H9 (cell line): ENCODE measurements at regions not wholly inside any gene's neighbourhood (a gene's known extent, or its start where the extent isn't known, plus 50 kb on each side); places are given as distances from the start of the nearest gene placed in this dataset.

Experiments used
- DNase-seq: peaks from one replicate; pipeline ENCODE4 v3.0.0-alpha.2; 2017
- H2AFZ ChIP-seq: one replicate; pipeline ENCODE4 v1.6.1; 2013; ENCODE audit warnings: mild to moderate bottlenecking, low read length, control low read depth, moderate library complexity
- H2AK5ac ChIP-seq: 2 replicates; pipeline ENCODE4 v1.6.1; 2013; ENCODE audit warnings: low read length, control low read depth, mixed read lengths; ENCODE audit not compliant: insufficient read length
- H2BK120ac ChIP-seq: one replicate; pipeline ENCODE4 v1.6.1; 2013; ENCODE audit warnings: low read depth, mild to moderate bottlenecking, low read length, control low read depth, inconsistent platforms; ENCODE audit not compliant: poor library complexity, severe bottlenecking
- H2BK12ac ChIP-seq: 2 replicates; pipeline ENCODE4 v1.6.1; 2013; ENCODE audit warnings: low read length, control low read depth, mixed read lengths, low read depth; ENCODE audit not compliant: insufficient read length
- H2BK15ac ChIP-seq: 2 replicates; pipeline ENCODE4 v1.6.1; 2013; ENCODE audit warnings: low read depth, low read length, control low read depth
- H2BK20ac ChIP-seq: one replicate; pipeline ENCODE4 v1.6.1; 2013; ENCODE audit warnings: low read depth, mild to moderate bottlenecking, low read length, control low read depth, inconsistent platforms; ENCODE audit not compliant: poor library complexity, severe bottlenecking
- H2BK5ac ChIP-seq: 2 replicates; pipeline ENCODE4 v1.6.1; 2013; ENCODE audit warnings: low read length, control low read depth, mixed read lengths; ENCODE audit not compliant: insufficient read length
- H3K14ac ChIP-seq: 2 replicates; pipeline ENCODE4 v1.6.1; 2013; ENCODE audit warnings: low read length, control low read depth; ENCODE audit not compliant: insufficient read depth
- H3K18ac ChIP-seq: 2 replicates; pipeline ENCODE4 v1.6.1; 2013; ENCODE audit warnings: low read depth, mild to moderate bottlenecking, mixed read lengths, low read length, control low read depth; ENCODE audit not compliant: insufficient read length
- H3K23ac ChIP-seq: 2 replicates; pipeline ENCODE4 v1.6.1; 2013; ENCODE audit warnings: low read length, control low read depth, mixed read lengths, low read depth; ENCODE audit not compliant: insufficient read length
- H3K23me2 ChIP-seq: 2 replicates; pipeline ENCODE4 v1.6.1; 2013; ENCODE audit warnings: low read depth, mild to moderate bottlenecking, mixed read lengths, low read length, control low read depth; ENCODE audit not compliant: insufficient read length, poor library complexity, severe bottlenecking
- H3K27ac ChIP-seq: 2 replicates; pipeline ENCODE4 v1.5.1; 2013; ENCODE audit warnings: low read length, control low read depth, mixed read lengths, low read depth; ENCODE audit not compliant: insufficient read length
- H3K27me3 ChIP-seq: 2 replicates; pipeline ENCODE4 v1.6.1; 2013; ENCODE audit warnings: low read length, control low read depth, inconsistent platforms; ENCODE audit not compliant: insufficient read depth
- H3K4ac ChIP-seq: 2 replicates; pipeline ENCODE4 v1.6.1; 2013; ENCODE audit warnings: low read depth, mild to moderate bottlenecking, control low read depth, inconsistent platforms, low read length, moderate library complexity
- H3K4me1 ChIP-seq: 2 replicates; pipeline ENCODE4 v1.6.1; 2013; ENCODE audit warnings: low read length, control low read depth, inconsistent platforms; ENCODE audit not compliant: insufficient read depth
- H3K4me2 ChIP-seq: 2 replicates; pipeline ENCODE4 v1.6.1; 2013; ENCODE audit warnings: low read length, control low read depth, mixed read lengths; ENCODE audit not compliant: insufficient read length, insufficient read depth
- H3K56ac ChIP-seq: 2 replicates; pipeline ENCODE4 v1.6.1; 2013; ENCODE audit warnings: low read depth, mild to moderate bottlenecking, mixed read lengths, low read length, control low read depth; ENCODE audit not compliant: insufficient read length
- H3K79me1 ChIP-seq: 2 replicates; pipeline ENCODE4 v1.6.1; 2013; ENCODE audit warnings: low read depth, mild to moderate bottlenecking, moderate library complexity, low read length, control low read depth, inconsistent platforms; ENCODE audit not compliant: insufficient read depth, poor library complexity, severe bottlenecking
- H3K79me2 ChIP-seq: 2 replicates; pipeline ENCODE4 v1.6.1; 2013; ENCODE audit warnings: low read length, control low read depth, inconsistent platforms; ENCODE audit not compliant: insufficient read depth
- H3K9ac ChIP-seq: 2 replicates; pipeline ENCODE4 v1.6.1; 2013; ENCODE audit warnings: low read length, control low read depth, mixed read lengths; ENCODE audit not compliant: insufficient read length; ENCODE audit errors: extremely low read depth
- H3K9me3 ChIP-seq: one replicate; pipeline ENCODE4 v1.6.1; 2013; ENCODE audit warnings: low read depth, low read length, inconsistent platforms; ENCODE audit not compliant: control insufficient read depth
- H3T11ph ChIP-seq: one replicate; pipeline ENCODE4 v1.6.1; 2013; ENCODE audit warnings: mild to moderate bottlenecking, low read length, control low read depth, inconsistent platforms
- H4K20me1 ChIP-seq: one replicate; pipeline ENCODE4 v1.6.1; 2013; ENCODE audit not compliant: control insufficient read depth, insufficient read length, insufficient read depth
- H4K5ac ChIP-seq: 2 replicates; pipeline ENCODE4 v1.6.1; 2013; ENCODE audit warnings: low read depth, mild to moderate bottlenecking, mixed read lengths, low read length, control low read depth; ENCODE audit not compliant: insufficient read length
- H4K8ac ChIP-seq: replicated peaks from 2 replicates; pipeline ENCODE4 v1.6.1; 2013; ENCODE audit warnings: low read length, control low read depth, mixed read lengths, low read depth; ENCODE audit not compliant: insufficient read length
- H4K91ac ChIP-seq: 2 replicates; pipeline ENCODE4 v1.6.1; 2013; ENCODE audit warnings: low read depth, mild to moderate bottlenecking, moderate library complexity, mixed read lengths, low read length, control low read depth; ENCODE audit not compliant: insufficient read length
- H3K27ac Mint-ChIP-seq, 3 experiments: 2 replicates in 2 of 3; 3 replicates in 1 of 3; pipeline ENCODE4 v1.8.0; 2020 to 2021; ENCODE audit warnings: mixed read lengths in 3 of 3, mild to moderate bottlenecking in 1 of 3, moderate library complexity in 1 of 3
- H3K27me3 Mint-ChIP-seq: 2 replicates; pipeline ENCODE4 v1.8.0; 2021; ENCODE audit warnings: low read depth, mild to moderate bottlenecking, moderate library complexity, mixed read lengths
- H3K36me3 Mint-ChIP-seq, 3 experiments: 2 replicates in 2 of 3; 3 replicates in 1 of 3; pipeline ENCODE4 v1.8.0; 2020 to 2021; ENCODE audit warnings: low read depth in 3 of 3, mixed read lengths in 3 of 3; ENCODE audit not compliant: insufficient read depth in 1 of 3
- H3K4me1 Mint-ChIP-seq, 2 experiments: 2 replicates each; pipeline ENCODE4 v1.8.0; 2020; ENCODE audit warnings: mixed read lengths in 2 of 2
- H3K4me3 Mint-ChIP-seq, 2 experiments: 2 replicates in 1 of 2; 3 replicates in 1 of 2; pipeline ENCODE4 v1.8.0; 2020 to 2021; ENCODE audit warnings: mild to moderate bottlenecking in 2 of 2, mixed read lengths in 2 of 2, moderate library complexity in 1 of 2
- H3K9me3 Mint-ChIP-seq, 2 experiments: 2 replicates in 1 of 2; 3 replicates in 1 of 2; pipeline ENCODE4 v1.8.0; 2020; ENCODE audit warnings: mild to moderate bottlenecking in 2 of 2, mixed read lengths in 2 of 2, moderate library complexity in 1 of 2
- WGBS: extraction: QIAGEN DNeasy Blood & Tissue Kit; methylation state at CpG from one replicate; pipeline ENCODE4 v1.1.7; 2013; ENCODE audit warnings: missing lambda C conversion rate, low lambda C conversion rate, mixed read lengths; ENCODE audit not compliant: insufficient read length; ENCODE audit errors: extremely low coverage; 5-methylcytosine and 5-hydroxymethylcytosine counted together
- TF ChIP-seq, protein P1 (sequence below): fragments of 200-600 bp; sonication (generic); conservative IDR thresholded peaks from 3 replicates; pipeline ENCODE4 v1.8.0; 2021; ENCODE audit warnings: antibody characterized with exemption, mild to moderate bottlenecking

GRCh38 chr18:77755187-77755586 is 505.5 kb downstream of the GALR1 start:
- H2BK5ac ChIP-seq, result no peak overlapping the region
- Mint-ChIP-seq H3K27ac (no peak overlapping the region), H3K9me3 (peaks cover 0 to 2% of the 10 kb centered on the region in 2 experiments; a peak in 2 of 5 replicates), H3K4me1 (peaks cover 29 to 31% of the 10 kb centered on the region in 2 experiments), H3K27me3 (peaks cover 2% of the 10 kb centered on the region), H3K36me3 (peaks cover 0 to 3% (median 0%) of the 10 kb centered on the region in 3 experiments; a peak in 1 of 7 replicates), H3K4me3 (no peak overlapping the region)
- H3K27ac ChIP-seq, result no peak overlapping the region
- no peak overlapping the region for H4K91ac ChIP-seq
- H4K20me1 ChIP-seq, result no peaks in the 10 kb centered on the region
- peak overlapping the region; percentile 13 for H3K4me2 ChIP-seq
- no peak overlapping the region for H4K5ac ChIP-seq
- TF ChIP-seq, protein P1, sequence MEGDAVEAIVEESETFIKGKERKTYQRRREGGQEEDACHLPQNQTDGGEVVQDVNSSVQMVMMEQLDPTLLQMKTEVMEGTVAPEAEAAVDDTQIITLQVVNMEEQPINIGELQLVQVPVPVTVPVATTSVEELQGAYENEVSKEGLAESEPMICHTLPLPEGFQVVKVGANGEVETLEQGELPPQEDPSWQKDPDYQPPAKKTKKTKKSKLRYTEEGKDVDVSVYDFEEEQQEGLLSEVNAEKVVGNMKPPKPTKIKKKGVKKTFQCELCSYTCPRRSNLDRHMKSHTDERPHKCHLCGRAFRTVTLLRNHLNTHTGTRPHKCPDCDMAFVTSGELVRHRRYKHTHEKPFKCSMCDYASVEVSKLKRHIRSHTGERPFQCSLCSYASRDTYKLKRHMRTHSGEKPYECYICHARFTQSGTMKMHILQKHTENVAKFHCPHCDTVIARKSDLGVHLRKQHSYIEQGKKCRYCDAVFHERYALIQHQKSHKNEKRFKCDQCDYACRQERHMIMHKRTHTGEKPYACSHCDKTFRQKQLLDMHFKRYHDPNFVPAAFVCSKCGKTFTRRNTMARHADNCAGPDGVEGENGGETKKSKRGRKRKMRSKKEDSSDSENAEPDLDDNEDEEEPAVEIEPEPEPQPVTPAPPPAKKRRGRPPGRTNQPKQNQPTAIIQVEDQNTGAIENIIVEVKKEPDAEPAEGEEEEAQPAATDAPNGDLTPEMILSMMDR, result no peak
- no peak overlapping the region for H3K56ac ChIP-seq
- H3K79me1 ChIP-seq, result no peaks in the 10 kb centered on the region
- H3K79me2 ChIP-seq, result no peaks in the 10 kb centered on the region
- no peak overlapping the region for H2BK15ac ChIP-seq
- no peak overlapping the region for H4K8ac ChIP-seq
- no peak for DNase-seq
- H2BK120ac ChIP-seq, result no peak overlapping the region
- no peak overlapping the region for H3T11ph ChIP-seq
- H3K4ac ChIP-seq, result no peak overlapping the region
- no peak overlapping the region for H2BK12ac ChIP-seq
- no peak overlapping the region for H3K9ac ChIP-seq
- H3K23ac ChIP-seq, result no peak overlapping the region
- no peak overlapping the region for H2AFZ ChIP-seq
- H3K18ac ChIP-seq, result no peak overlapping the region
- no peaks in the 10 kb centered on the region for H3K23me2 ChIP-seq
- H3K4me1 ChIP-seq, result 0 out of 2 replicates have a peak, but pooled peaks cover 9% of the 10 kb centered on the region
- no peak overlapping the region for H2AK5ac ChIP-seq
- H3K14ac ChIP-seq, result no peak overlapping the region
- no peaks in the 10 kb centered on the region for H3K9me3 ChIP-seq
- no peaks in the 10 kb centered on the region for H3K27me3 ChIP-seq
- H2BK20ac ChIP-seq, result no peak overlapping the region
- no CpG with 5 or more reads among the region's 6 CpGs for WGBS
